ENCODE measurements at regions not wholly inside any gene's neighbourhood (a gene's known extent, or its start where the extent isn't known, plus 50 kb on each side); places are given as distances from the start of the nearest gene placed in this dataset.

GRCh38 chr13:33763021-33763420 lies 54.9 kb upstream of the RFC3 start:
- no peak for DNase-seq

- no peak for DNase-seq
Observed at GRCh38 chr13:33764716-33765115, 53.2 kb upstream of the RFC3 start.

GRCh38 chr13:33766329-33767123 lies 51.4 kb upstream of the RFC3 start:
- no peak for DNase-seq

- no peak for DNase-seq
Observed at GRCh38 chr13:33767140-33767539, 50.8 kb upstream of the RFC3 start.

Measured in NCI-H526 (cell line).